Muscle layer of duodenum (tissue), 2 donors: ENCODE measurements at regions not wholly inside any gene's neighbourhood (a gene's known extent, or its start where the extent isn't known, plus 50 kb on each side); places are given as distances from the start of the nearest gene placed in this dataset.

ENCODE experiments used
- H3K27ac ChIP-seq: one replicate; pipeline ENCODE4 v1.7.0; 2013; ENCODE audit warnings: mild to moderate bottlenecking, low read length
- H3K27me3 ChIP-seq: one replicate; pipeline ENCODE4 v1.7.0; 2013; ENCODE audit warnings: low read depth, mild to moderate bottlenecking, control low read depth, low read length
- H3K36me3 ChIP-seq, 2 donors: one replicate each; pipeline ENCODE4 v1.7.0; 2013; ENCODE audit warnings: low read length in 2 of 2, control low read depth in 1 of 2, mild to moderate bottlenecking in 1 of 2; ENCODE audit not compliant: insufficient read depth in 2 of 2, control insufficient read depth in 1 of 2
- H3K4me1 ChIP-seq, 2 donors: one replicate each; pipeline ENCODE4 v1.7.0; 2013; ENCODE audit warnings: low read length in 2 of 2, mild to moderate bottlenecking in 2 of 2, control low read depth in 1 of 2, moderate library complexity in 1 of 2; ENCODE audit not compliant: insufficient read depth in 2 of 2, control insufficient read depth in 1 of 2
- H3K4me3 ChIP-seq, 2 donors: one replicate each; pipeline ENCODE4 v1.7.0; 2013; ENCODE audit warnings: low read length in 2 of 2, low read depth in 1 of 2, mild to moderate bottlenecking in 1 of 2
- H3K9me3 ChIP-seq, 2 donors: one replicate each; pipeline ENCODE4 v1.7.0; 2013; ENCODE audit warnings: low read length in 2 of 2, control low read depth in 1 of 2, mild to moderate bottlenecking in 1 of 2; ENCODE audit not compliant: control insufficient read depth in 1 of 2
- donor health status: healthy.

GRCh38 chr7:106776618-106777347 is 88.3 kb upstream of the PIK3CG start:
- Histone ChIP-seq H3K36me3 (no peaks in the 10 kb centered on the region), H3K27ac (no peak overlapping the region), H3K27me3 (no peaks in the 10 kb centered on the region), H3K9me3 (no peaks in the 10 kb centered on the region), H3K4me1 (no peaks in the 10 kb centered on the region), H3K4me3 (no peak overlapping the region)

DNA sequence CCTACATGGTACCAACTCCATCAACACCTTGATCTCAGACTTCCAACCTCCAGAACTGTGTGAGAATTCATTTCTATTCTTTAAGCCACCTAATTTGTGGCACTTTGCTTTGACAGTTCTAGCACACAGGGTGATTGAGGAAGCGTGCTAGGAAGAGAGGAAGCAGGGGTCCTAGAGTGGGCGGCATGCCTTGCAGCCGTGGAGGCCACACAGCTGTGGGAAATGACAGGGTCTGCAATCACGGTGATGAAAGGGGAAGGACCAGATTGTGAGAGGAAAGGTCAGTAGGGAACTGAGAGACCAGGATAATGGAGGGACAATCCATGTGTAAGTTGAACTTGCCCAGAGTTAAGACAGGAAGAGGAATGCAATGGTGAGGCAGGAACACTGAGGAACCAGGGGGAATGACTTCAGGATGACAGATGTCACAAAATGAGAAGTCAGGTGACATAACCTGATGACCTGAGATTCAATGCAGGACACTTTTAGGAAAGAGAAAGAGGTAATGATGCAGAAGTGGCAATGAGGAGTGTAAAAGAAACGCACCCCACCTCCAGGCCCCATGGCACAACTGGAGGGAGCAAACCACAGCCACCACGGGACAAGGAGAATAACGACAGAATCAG is 87.3 kb upstream of the PIK3CG start:
- Histone ChIP-seq H3K36me3 (no peaks in the 10 kb centered on the region), H3K4me3 (no peak overlapping the region), H3K27me3 (no peaks in the 10 kb centered on the region), H3K9me3 (no peaks in the 10 kb centered on the region), H3K27ac (no peak overlapping the region), H3K4me1 (no peaks in the 10 kb centered on the region)

DNA sequence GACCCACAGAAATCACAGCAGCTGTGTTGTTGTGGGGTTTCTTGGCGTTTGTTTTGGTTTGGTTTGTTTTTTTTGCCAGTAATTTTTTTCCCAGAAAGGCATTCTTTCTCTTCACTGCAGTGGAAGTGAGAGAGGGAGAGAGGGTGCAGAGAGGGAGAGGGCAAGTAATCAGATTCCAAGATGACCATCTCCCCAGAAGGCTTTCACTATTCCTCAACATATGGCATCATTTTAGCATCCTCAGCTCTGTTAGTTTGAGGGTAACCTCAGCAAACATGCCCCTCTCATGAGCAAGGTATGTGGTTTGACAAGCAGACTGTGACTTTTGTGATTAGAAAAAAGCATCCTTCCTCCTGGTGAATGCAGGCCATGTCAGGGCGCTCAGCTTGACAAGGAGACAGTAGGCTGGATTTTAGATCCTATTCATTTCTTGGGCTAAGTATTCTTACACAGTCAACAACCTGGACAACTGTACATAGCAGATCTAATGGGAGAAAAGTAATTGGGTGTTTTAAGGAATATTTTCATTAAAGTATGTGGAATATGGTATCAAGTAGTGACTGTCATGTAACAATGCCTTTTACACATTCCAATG is 86.3 kb upstream of the PIK3CG start:
- H3K9me3 ChIP-seq: no peaks in the 10 kb centered on the region
- no peaks in the 10 kb centered on the region for H3K27me3 ChIP-seq
- H3K4me3 ChIP-seq: no peak overlapping the region
- no peaks in the 10 kb centered on the region for H3K36me3 ChIP-seq
- no peaks in the 10 kb centered on the region for H3K4me1 ChIP-seq
- H3K27ac ChIP-seq: no peak overlapping the region

DNA sequence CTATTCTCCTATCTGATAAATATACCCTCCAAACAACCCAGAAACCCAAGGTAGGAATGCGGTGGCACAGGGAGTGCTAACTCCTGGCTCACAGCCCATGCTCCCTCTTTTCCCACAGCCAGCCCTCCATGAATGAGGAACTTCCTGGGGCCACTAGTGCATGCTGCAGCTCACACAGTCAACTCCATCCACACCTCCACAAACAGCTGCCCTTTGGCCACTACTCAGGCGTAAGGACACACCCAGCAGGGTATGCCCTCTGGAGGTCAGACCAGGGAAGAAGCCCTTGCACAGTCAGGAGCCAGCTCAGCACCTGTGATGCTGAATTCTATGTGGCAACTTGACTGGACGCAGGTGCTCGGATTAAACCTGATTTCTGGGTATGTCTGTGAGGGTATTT is 85.2 kb upstream of the PIK3CG start:
- H3K27me3 ChIP-seq: no peaks in the 10 kb centered on the region
- no peak overlapping the region for H3K4me3 ChIP-seq
- no peaks in the 10 kb centered on the region for H3K4me1 ChIP-seq
- H3K36me3 ChIP-seq: no peaks in the 10 kb centered on the region
- no peak overlapping the region for H3K27ac ChIP-seq
- no peaks in the 10 kb centered on the region for H3K9me3 ChIP-seq

DNA sequence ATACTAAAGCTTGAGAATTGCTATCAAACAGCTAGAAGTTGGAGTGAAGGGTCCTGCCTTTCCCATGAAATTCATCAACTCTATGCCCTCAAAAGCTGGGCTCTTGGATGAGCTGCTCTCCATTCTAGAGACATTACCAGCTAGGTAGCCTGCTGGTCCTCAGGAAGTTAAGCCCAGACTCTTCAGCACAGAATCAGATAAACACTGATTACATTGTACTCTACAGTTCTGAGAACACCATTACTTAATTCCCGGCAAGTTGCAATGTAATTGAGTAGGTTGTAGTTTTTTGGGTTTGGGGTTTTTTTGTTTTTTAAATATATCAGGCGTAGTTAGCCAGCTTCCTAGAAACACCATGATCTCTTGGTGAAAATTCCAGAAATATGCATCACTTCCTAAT is 84.1 kb upstream of the PIK3CG start:
- Histone ChIP-seq H3K36me3 (no peaks in the 10 kb centered on the region), H3K27ac (no peak overlapping the region), H3K9me3 (no peaks in the 10 kb centered on the region)

DNA sequence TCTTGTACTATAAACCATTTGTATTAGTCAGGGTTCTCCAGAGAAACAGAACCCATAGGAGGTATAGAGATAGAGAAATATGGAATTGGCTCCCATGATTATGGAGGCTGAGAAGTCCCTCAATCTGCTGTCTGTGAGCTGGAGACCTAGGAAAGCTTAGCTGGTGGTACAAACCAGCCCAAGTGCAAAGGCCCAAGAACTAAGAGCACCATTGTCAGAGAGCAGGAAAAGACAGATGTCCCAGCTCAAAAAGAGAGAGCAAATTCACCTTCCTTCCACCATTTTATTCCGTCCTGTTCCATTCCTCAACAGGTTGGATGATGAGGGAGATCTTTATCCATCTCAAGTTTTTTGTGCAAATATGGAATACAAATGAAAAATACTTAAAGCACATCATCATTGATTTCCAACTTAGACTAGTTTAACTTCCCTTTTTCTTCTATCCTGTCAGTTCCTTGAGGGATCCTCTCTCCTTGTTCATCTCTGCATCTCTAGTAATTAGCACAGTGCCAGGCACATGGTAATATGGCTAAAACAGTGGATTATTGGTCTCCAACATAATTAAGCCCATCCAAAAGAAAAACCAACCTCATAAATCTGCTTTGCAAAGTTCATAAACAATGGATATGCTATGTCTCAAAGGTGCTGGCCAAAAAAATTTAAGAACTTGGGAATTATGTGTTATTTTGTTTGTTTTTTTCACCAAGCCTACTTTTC is 83.1 kb upstream of the PIK3CG start:
- no peaks in the 10 kb centered on the region for H3K4me1 ChIP-seq

More for the DNA sequence above, 84.1 kb upstream of the PIK3CG start:
- no peaks in the 10 kb centered on the region for H3K4me1 ChIP-seq
- no peak overlapping the region for H3K4me3 ChIP-seq
- H3K27me3 ChIP-seq: no peaks in the 10 kb centered on the region

GRCh38 chr7:106783286-106783685 is 81.8 kb upstream of the PIK3CG start:
- no peak overlapping the region for H3K4me3 ChIP-seq
- H3K4me1 ChIP-seq: no peaks in the 10 kb centered on the region
- H3K27me3 ChIP-seq: no peaks in the 10 kb centered on the region
- no peaks in the 10 kb centered on the region for H3K36me3 ChIP-seq
- no peak overlapping the region for H3K27ac ChIP-seq
- H3K9me3 ChIP-seq: no peaks in the 10 kb centered on the region

More for the DNA sequence above, 83.1 kb upstream of the PIK3CG start:
- Histone ChIP-seq H3K27me3 (no peaks in the 10 kb centered on the region), H3K4me3 (no peak overlapping the region), H3K36me3 (no peaks in the 10 kb centered on the region), H3K27ac (no peak overlapping the region), H3K9me3 (no peaks in the 10 kb centered on the region)

DNA sequence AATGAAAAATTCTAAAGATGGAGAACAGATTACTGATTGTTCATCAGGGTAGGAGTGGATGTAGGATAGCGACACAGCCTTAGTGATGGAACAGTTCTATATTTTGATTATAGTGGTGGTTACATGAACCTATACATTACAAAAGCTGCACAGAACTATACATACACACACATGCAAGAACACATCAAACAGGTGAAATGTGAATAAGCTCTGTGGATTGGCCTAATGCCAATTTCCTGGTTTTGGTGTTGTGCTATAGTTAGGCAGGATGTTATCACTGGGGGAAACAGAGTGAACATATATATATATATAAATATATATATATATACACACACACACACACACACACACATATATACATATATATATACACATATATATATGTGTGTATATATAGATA is 76.4 kb upstream of the PIK3CG start:
- Histone ChIP-seq H3K4me1 (no peaks in the 10 kb centered on the region), H3K27ac (no peak overlapping the region), H3K36me3 (no peaks in the 10 kb centered on the region), H3K9me3 (no peaks in the 10 kb centered on the region), H3K4me3 (no peak overlapping the region), H3K27me3 (no peaks in the 10 kb centered on the region)

GRCh38 chr7:106791526-106791925 is 73.6 kb upstream of the PIK3CG start:
- no peak overlapping the region for H3K27ac ChIP-seq
- H3K4me3 ChIP-seq: no peak overlapping the region
- no peaks in the 10 kb centered on the region for H3K4me1 ChIP-seq

GRCh38 chr7:106792233-106792926 is 72.7 kb upstream of the PIK3CG start:
- no peaks in the 10 kb centered on the region for H3K4me1 ChIP-seq
- no peaks in the 10 kb centered on the region for H3K27me3 ChIP-seq
- no peaks in the 10 kb centered on the region for H3K36me3 ChIP-seq
- no peaks in the 10 kb centered on the region for H3K9me3 ChIP-seq
- no peak overlapping the region for H3K27ac ChIP-seq
- no peak overlapping the region for H3K4me3 ChIP-seq

More at GRCh38 chr7:106791526-106791925, 73.6 kb upstream of the PIK3CG start:
- H3K27me3 ChIP-seq: no peaks in the 10 kb centered on the region
- H3K9me3 ChIP-seq: no peaks in the 10 kb centered on the region
- no peaks in the 10 kb centered on the region for H3K36me3 ChIP-seq
